Uterus (tissue), 2 donors: ENCODE measurements at regions not wholly inside any gene's neighbourhood (a gene's known extent, or its start where the extent isn't known, plus 50 kb on each side); places are given as distances from the start of the nearest gene placed in this dataset.

ENCODE experiments used
- POLR2A ChIP-seq, 2 donors: fragments of 450-650 bp; IDR thresholded peaks; one replicate each; pipeline ENCODE4 v1.6.1; 2016; ENCODE audit warnings: antibody characterized with exemption in 2 of 2, mild to moderate bottlenecking in 1 of 2, moderate library complexity in 1 of 2
- TF ChIP-seq, protein P1 (sequence below), 4 experiments: fragments of 200-600 bp in 2 of 4; fragments of 450-650 bp in 2 of 4; sonication (generic) in 2 of 4; IDR thresholded peaks; one replicate each; pipeline ENCODE4 v1.5.1; 2016 to 2019; ENCODE audit warnings: antibody characterized with exemption in 4 of 4, mild to moderate bottlenecking in 2 of 4, moderate library complexity in 1 of 4

DNA sequence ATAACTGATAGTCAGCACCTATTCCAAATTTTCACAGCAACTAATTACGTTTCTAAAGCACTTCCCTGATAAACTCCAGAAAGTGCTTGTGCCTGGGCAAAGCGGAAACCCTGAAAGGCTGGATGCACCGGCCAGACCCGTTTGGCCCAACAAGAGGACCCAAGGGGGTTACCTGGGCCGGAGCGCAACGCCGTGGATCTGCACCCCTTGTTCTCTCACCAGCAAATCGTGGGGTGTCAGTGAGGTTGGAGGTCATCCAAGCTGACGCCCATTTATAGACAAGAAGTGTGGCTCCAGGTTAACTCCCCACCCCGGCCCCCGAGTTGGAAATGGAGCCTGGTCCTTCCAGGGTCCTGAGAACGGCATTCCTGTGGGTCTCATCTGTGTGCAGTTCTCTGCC, 167.0 kb upstream of the HDAC4 start:
- TF ChIP-seq, protein P1, sequence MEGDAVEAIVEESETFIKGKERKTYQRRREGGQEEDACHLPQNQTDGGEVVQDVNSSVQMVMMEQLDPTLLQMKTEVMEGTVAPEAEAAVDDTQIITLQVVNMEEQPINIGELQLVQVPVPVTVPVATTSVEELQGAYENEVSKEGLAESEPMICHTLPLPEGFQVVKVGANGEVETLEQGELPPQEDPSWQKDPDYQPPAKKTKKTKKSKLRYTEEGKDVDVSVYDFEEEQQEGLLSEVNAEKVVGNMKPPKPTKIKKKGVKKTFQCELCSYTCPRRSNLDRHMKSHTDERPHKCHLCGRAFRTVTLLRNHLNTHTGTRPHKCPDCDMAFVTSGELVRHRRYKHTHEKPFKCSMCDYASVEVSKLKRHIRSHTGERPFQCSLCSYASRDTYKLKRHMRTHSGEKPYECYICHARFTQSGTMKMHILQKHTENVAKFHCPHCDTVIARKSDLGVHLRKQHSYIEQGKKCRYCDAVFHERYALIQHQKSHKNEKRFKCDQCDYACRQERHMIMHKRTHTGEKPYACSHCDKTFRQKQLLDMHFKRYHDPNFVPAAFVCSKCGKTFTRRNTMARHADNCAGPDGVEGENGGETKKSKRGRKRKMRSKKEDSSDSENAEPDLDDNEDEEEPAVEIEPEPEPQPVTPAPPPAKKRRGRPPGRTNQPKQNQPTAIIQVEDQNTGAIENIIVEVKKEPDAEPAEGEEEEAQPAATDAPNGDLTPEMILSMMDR (IDR thresholded peaks at IDR 0.05): no peak
- TF ChIP-seq POLR2A (IDR thresholded peaks at IDR 0.05): no peak
